ENCODE measurements at regions not wholly inside any gene's neighbourhood (a gene's known extent, or its start where the extent isn't known, plus 50 kb on each side); places are given as distances from the start of the nearest gene placed in this dataset.

DNA sequence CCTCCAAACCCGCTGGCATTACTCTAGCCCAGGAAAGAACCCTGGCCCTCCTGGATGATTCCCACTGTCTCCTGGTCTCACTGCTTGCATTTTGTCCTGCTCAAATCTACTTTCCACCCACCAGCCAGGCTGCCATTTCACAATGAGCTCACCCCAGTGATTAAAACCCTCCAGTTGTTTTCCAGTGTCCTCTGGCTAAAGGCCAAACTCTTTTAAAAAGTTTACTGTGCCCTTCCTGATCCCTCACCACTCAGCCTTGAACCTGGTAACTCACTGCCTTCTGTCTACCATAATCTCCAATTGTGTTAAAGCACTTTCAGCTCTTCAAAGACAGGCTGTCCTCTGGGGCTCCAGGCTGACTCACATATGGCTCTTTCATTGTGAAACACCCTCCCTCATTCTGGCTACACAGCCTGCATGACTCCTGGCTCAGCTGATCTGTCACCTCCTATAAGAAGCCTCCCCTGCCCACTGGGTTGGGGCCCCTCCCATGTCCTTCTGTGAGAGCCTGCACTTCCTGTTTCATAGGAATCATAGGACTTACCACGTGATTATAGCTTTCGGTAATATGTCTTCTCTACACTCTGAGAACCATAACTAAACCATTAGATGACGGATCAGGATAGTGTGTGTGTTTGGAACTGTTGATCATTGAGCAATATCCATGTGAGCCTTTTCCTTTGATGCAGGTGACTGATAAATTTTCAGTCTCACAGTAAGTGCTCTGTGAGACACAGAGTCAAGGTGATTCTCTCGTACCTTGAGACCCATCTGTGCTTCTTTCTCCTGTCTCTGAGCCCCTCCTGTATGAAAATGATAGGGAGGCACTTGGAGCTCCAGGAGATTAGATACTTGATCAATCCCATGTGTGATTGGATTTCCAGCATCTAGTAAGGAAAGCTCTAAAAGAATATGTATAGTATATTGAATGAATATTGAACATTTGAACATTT is 590.8 kb upstream of the ID2 start:
- H3K9me3 ChIP-seq: no peaks in the 10 kb centered on the region
- intact Hi-C loops (cut with DNase I, micrococcal nuclease): no loop called here
- TF ChIP-seq, protein P1, sequence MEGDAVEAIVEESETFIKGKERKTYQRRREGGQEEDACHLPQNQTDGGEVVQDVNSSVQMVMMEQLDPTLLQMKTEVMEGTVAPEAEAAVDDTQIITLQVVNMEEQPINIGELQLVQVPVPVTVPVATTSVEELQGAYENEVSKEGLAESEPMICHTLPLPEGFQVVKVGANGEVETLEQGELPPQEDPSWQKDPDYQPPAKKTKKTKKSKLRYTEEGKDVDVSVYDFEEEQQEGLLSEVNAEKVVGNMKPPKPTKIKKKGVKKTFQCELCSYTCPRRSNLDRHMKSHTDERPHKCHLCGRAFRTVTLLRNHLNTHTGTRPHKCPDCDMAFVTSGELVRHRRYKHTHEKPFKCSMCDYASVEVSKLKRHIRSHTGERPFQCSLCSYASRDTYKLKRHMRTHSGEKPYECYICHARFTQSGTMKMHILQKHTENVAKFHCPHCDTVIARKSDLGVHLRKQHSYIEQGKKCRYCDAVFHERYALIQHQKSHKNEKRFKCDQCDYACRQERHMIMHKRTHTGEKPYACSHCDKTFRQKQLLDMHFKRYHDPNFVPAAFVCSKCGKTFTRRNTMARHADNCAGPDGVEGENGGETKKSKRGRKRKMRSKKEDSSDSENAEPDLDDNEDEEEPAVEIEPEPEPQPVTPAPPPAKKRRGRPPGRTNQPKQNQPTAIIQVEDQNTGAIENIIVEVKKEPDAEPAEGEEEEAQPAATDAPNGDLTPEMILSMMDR (IDR thresholded peaks at IDR 0.05): no peak
- ATAC-seq: peak; percentile 89
- DNase-seq: peak; percentile 15 to 64 (median 29)
- no peaks in the 10 kb centered on the region for H3K4me1 ChIP-seq (ENCODE audit: low read depth)
- H3K36me3 ChIP-seq (ENCODE audit: low read depth): no peaks in the 10 kb centered on the region
- H3K4me3 ChIP-seq: no peak overlapping the region

DNA sequence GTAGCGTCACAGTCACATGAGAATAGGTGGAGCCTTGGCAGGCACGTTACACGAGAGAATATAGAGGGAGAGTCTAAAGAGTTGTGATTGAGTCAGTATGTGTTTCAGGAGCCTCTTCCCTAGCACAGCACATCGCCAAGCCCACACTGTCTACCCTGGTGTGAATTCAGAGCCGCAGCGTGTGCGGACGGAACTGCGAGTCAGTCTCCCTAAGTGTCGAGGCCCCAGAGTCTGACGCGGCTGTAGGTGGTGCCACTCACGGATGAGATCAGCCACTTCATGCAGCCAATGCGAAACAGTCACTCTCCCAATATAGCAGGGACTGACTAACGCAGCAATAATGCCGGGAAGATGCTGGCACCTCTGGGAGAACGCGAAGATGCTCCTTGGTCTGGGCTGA is 587.3 kb upstream of the ID2 start:
- TF ChIP-seq, protein P1 (IDR thresholded peaks at IDR 0.05): no peak
- ATAC-seq (no peak), DNase-seq (no peak)
- Histone ChIP-seq H3K9me3 (no peaks in the 10 kb centered on the region), H3K4me1 (ENCODE audit: low read depth) (no peaks in the 10 kb centered on the region), H3K4me3 (no peak overlapping the region), H3K36me3 (ENCODE audit: low read depth) (no peaks in the 10 kb centered on the region)
- intact Hi-C loops (cut with DNase I, micrococcal nuclease): no loop called here

DNA sequence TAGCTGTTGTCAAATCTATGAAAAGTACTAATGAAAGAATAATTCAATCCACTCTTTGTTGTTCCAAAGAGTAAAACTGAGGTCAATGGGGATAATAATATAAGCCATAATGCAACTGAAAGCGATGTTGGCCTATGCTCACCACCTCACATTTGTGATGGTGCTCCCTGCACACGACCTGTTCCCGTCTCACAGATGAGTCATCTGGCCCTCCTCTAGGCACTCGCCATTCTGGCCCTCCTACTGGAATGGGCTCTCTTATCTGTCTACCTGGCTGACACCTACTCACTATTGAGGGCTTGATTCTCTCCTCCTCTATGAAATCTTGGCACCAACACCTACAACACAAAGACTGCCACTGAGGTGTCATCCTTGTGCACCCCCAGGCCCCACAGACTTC is 585.9 kb upstream of the ID2 start:
- Histone ChIP-seq H3K36me3 (ENCODE audit: low read depth) (no peaks in the 10 kb centered on the region), H3K4me1 (ENCODE audit: low read depth) (no peaks in the 10 kb centered on the region), H3K9me3 (no peaks in the 10 kb centered on the region), H3K4me3 (no peak overlapping the region)
- TF ChIP-seq, protein P1 (IDR thresholded peaks at IDR 0.05): no peak
- ATAC-seq (no peak), DNase-seq (no peak)
- intact Hi-C loops (cut with DNase I, micrococcal nuclease): no loop called here

DNA sequence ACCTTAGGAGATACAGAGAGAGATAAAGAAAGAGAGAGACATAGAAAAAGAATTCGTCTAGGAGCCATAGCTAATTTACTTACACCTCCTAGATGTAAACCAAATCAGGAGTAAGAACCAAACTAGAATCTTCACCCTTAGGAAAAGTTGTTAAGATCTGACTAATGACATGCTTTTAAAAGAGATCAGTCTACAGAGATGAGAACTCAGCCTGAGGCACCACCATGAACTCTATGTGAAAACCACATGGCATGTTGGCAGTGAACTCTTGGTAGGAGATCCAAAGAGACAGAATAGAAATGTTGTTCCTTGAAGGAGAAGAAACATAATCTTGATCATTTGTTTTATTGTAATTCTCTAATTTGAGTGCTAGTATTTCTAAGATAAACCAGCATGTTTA is 585.4 kb upstream of the ID2 start:
- Histone ChIP-seq H3K36me3 (ENCODE audit: low read depth) (no peaks in the 10 kb centered on the region), H3K4me3 (no peak overlapping the region), H3K4me1 (ENCODE audit: low read depth) (no peaks in the 10 kb centered on the region), H3K9me3 (no peaks in the 10 kb centered on the region)
- intact Hi-C loops (cut with DNase I, micrococcal nuclease): no loop called here
- no peak for ATAC-seq
- TF ChIP-seq, protein P1 (IDR thresholded peaks at IDR 0.05): no peak
- no peak for DNase-seq

DNA sequence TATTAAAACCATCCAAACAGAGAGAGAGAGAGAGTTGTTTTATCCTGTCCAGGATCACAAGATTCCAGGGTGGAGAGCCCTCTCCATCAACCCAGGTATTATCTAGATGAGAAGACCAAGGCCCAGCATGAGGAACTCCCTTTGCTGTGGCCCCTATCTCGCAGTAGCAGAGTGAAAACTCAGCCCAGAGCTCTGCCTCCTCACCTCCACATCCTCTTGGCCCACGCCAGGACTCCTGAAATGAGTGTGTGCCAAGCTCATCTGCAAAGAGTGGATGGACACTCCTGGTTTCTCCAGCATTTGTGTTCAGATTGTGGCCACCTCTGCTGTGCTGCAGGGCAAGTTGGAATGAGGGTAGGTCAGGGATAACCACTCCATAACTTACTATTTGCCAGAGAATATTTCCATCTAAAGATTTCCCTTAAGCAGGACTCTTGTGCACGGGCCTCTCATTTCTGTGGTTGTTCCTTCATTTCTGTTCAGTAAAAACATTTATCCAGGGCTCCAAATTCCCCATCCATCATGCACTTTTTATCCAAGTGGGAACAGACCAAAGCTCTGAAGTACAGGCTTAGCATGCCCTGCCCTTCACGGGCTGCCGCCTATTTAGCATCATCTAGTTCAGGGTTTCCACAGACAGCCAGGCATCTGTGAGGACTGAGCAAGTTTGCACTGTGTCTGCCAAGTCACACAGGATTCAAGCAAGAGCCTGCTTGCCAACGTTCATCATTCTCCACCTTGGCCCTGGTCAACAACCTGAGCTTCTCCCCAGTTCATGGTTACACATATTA is 583.2 kb upstream of the ID2 start:
- DNase-seq (no peak), ATAC-seq (no peak)

More for the DNA sequence above, 583.2 kb upstream of the ID2 start:
- TF ChIP-seq, protein P1 (IDR thresholded peaks at IDR 0.05): no peak
- Histone ChIP-seq H3K9me3 (no peaks in the 10 kb centered on the region), H3K4me1 (ENCODE audit: low read depth) (no peaks in the 10 kb centered on the region), H3K36me3 (ENCODE audit: low read depth) (no peaks in the 10 kb centered on the region), H3K4me3 (no peak overlapping the region)
- intact Hi-C loops (cut with DNase I, micrococcal nuclease): no loop called here

Data from mucosa of descending colon (tissue), 3 donors.